ENCODE measurements at regions not wholly inside any gene's neighbourhood (a gene's known extent, or its start where the extent isn't known, plus 50 kb on each side); places are given as distances from the start of the nearest gene placed in this dataset.

DNA sequence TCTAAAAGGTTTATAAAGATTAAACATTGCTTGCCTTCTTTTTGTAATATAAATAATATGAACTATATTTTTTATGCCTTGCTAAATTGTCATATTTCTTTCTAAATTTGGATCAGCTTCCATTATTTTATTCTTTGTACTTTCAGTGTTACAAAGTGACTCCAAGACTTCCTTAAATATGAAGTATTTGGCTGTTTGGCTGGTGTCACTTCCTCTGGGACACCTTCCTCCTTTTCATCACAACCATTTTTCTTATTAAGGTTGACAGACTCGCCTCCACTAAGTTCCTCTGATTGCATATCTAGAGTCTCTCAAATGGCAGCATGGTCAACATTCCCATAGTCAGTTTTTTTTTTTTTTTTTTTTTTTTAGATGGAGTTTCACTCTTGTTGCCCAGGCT is 73.8 kb upstream of the SLC1A1 start:
- TF ChIP-seq POLR2A (IDR thresholded peaks at IDR 0.05; ENCODE audit: low read length), result no peak
- no peak for TF ChIP-seq GATA1 (IDR thresholded peaks at IDR 0.05; ENCODE audit: low read depth, low read length)

Measured in erythroblast (primary cell).